GM12878 (cell line): ENCODE measurements at regions not wholly inside any gene's neighbourhood (a gene's known extent, or its start where the extent isn't known, plus 50 kb on each side); places are given as distances from the start of the nearest gene placed in this dataset.
"Not testable (repeated sequence)": the region's sequence is repeated elsewhere in the genome, so short reads cannot be mapped to it uniquely, and the experiment has no call there.

Experiments used
- ATAC-seq: fragments of 200-7000 bp; cut with Tn5 transposase; 3 replicates; pipeline ENCODE4 v1.9.1; 2020; ENCODE audit warnings: mild to moderate bottlenecking, moderate library complexity
- BruUV-seq: library from RNA; stranded (reverse); fragments of 400-500 nt; replicated peaks from 2 replicates; lab custom pipeline; 2021; lab: Mats Ljungman, UMichigan
- CTCF ChIA-PET: fragments of 300-600 bp; sonication (Branson Sonifier 250); formaldehyde crosslinking; extraction: SDS; loops from one replicate; lab custom pipeline; 2021; ENCODE audit warnings: inconsistent platforms; lab: Yijun Ruan, JAX
- POLR2A ChIA-PET: fragments of 350-600 bp; formaldehyde crosslinking; extraction: SDS; loops from one replicate; lab custom pipeline; 2021; ENCODE audit warnings: inconsistent platforms; lab: Charles Lee
- RAD21 ChIA-PET: fragments of 300-600 bp; sonication (Branson Sonifier 250); formaldehyde crosslinking; loops from one replicate; lab custom pipeline; 2023; ENCODE audit warnings: antibody characterized with exemption; ENCODE audit not compliant: unreplicated experiment; lab: Charles Lee
- SMC1A ChIA-PET: fragments of 300-600 bp; sonication (Branson Sonifier 250); formaldehyde crosslinking; loops from one replicate; lab custom pipeline; 2023; ENCODE audit not compliant: unreplicated experiment, uncharacterized antibody; lab: Charles Lee
- DNase-seq: peaks from one replicate; pipeline ENCODE4 v3.0.0-alpha.2; 2011; ENCODE audit warnings: low read depth, low spot score
- FAIRE-seq: peaks from 3 replicates; lab custom pipeline; 2011; peaks lifted over from hg19 to GRCh38; lab: Jason Lieb, UNC
- H2AFZ ChIP-seq: 2 replicates; pipeline ENCODE4 v1.6.0; 2011; ENCODE audit warnings: low read depth, low read length, control low read depth; ENCODE audit not compliant: control insufficient read depth
- H3K27ac ChIP-seq: 2 replicates; pipeline ENCODE4 v1.5.1; 2011; ENCODE audit warnings: control low read depth; ENCODE audit not compliant: control insufficient read depth, insufficient read depth
- H3K27me3 ChIP-seq, 2 experiments: replicated peaks in 1 of 2; 2 replicates each; pipeline versions ENCODE4 v1.6.0 to v1.6.1; 2011; ENCODE audit warnings: low read length in 1 of 2; ENCODE audit not compliant: control insufficient read depth in 2 of 2, insufficient read depth in 2 of 2
- H3K36me3 ChIP-seq, 2 experiments: 2 replicates each; pipeline ENCODE4 v1.5.1; 2011; ENCODE audit warnings: low read length in 1 of 2; ENCODE audit not compliant: control insufficient read depth in 2 of 2, insufficient read depth in 2 of 2
- H3K4me1 ChIP-seq: 2 replicates; pipeline ENCODE4 v1.6.1; 2011; ENCODE audit warnings: mild to moderate bottlenecking, low read length, moderate library complexity, mixed read lengths; ENCODE audit not compliant: control insufficient read depth, insufficient read depth
- H3K4me2 ChIP-seq: 2 replicates; pipeline ENCODE4 v1.6.0; 2011; ENCODE audit warnings: control low read depth; ENCODE audit not compliant: control insufficient read depth, insufficient read depth
- H3K4me3 ChIP-seq: fragments of 200-600 bp; sonication (generic); 2 replicates; pipeline ENCODE4 v1.5.1; 2016
- H3K79me2 ChIP-seq: 2 replicates; pipeline ENCODE4 v1.6.0; 2011; ENCODE audit warnings: low read length; ENCODE audit not compliant: control insufficient read depth, insufficient read depth
- H3K9ac ChIP-seq: 2 replicates; pipeline ENCODE4 v1.8.0; 2011; ENCODE audit warnings: low read length, control low read depth, mixed read lengths; ENCODE audit not compliant: control insufficient read depth, insufficient read depth
- H3K9me3 ChIP-seq: replicated peaks from 3 replicates; pipeline ENCODE4 v1.5.1; 2011; ENCODE audit warnings: mild to moderate bottlenecking, low read length; ENCODE audit not compliant: control insufficient read depth, insufficient read depth
- H4K20me1 ChIP-seq: 2 replicates; pipeline ENCODE4 v1.6.0; 2011; ENCODE audit not compliant: control insufficient read depth, insufficient read depth
- JUNB ChIP-seq: IDR thresholded peaks from 2 replicates; pipeline ENCODE4 v1.6.1; 2016; ENCODE audit warnings: antibody characterized with exemption, mild to moderate bottlenecking
- LARP7 ChIP-seq: fragments of 450-650 bp; IDR thresholded peaks from 2 replicates; pipeline ENCODE4 v1.6.1; 2017; ENCODE audit warnings: mild to moderate bottlenecking
- NFXL1 ChIP-seq: fragments of 450-650 bp; IDR thresholded peaks from 2 replicates; pipeline ENCODE4 v1.6.1; 2017; ENCODE audit warnings: antibody characterized with exemption, mild to moderate bottlenecking, borderline replicate concordance
- PAX5 ChIP-seq: IDR thresholded peaks from 2 replicates; pipeline ENCODE4 v1.6.1; 2011; ENCODE audit warnings: low read depth, low read length, borderline replicate concordance
- SP1 ChIP-seq: IDR thresholded peaks from one replicate; pipeline ENCODE4 v1.6.1; 2011; ENCODE audit warnings: low read depth, low read length
- SPI1 ChIP-seq: IDR thresholded peaks from 2 replicates; pipeline ENCODE4 v1.6.1; 2011; ENCODE audit warnings: low read depth, mild to moderate bottlenecking, low read length, moderate library complexity, borderline replicate concordance; ENCODE audit not compliant: insufficient read depth
- SREBF2 ChIP-seq: IDR thresholded peaks from 2 replicates; pipeline ENCODE4 v1.6.1; 2012; ENCODE audit warnings: mild to moderate bottlenecking, low read length
- TARDBP ChIP-seq: IDR thresholded peaks from 2 replicates; pipeline ENCODE4 v1.6.1; 2016; ENCODE audit warnings: borderline replicate concordance
- WGBS: methylation state at CpG from one replicate; pipeline ENCODE4 v1.1.6; 2016; ENCODE audit warnings: low lambda C conversion rate; ENCODE audit not compliant: insufficient replicate concordance, insufficient coverage; ENCODE audit errors: missing lambda C conversion rate; 5-methylcytosine and 5-hydroxymethylcytosine counted together
- in situ Hi-C: fragments of 300-500 bp; cut with MboI; formaldehyde crosslinking; loops from 9 replicates; pipeline ENCODE4 v1.14.3; 2018; ENCODE audit warnings: mixed read lengths
- intact Hi-C: fragments of 100-400 bp; cut with micrococcal nuclease; formaldehyde crosslinking; loops from one replicate; pipeline ENCODE4 v1.14.2; 2022; ENCODE audit not compliant: unreplicated experiment
- TF ChIP-seq, protein P1 (sequence below): IDR thresholded peaks from 2 replicates; pipeline ENCODE4 v1.6.1; 2012; ENCODE audit warnings: low read depth, low read length, improper control_type of control experiment
- TF ChIP-seq, protein P2 (sequence below): IDR thresholded peaks from 2 replicates; pipeline ENCODE4 v1.6.1; 2012; ENCODE audit warnings: low read length, inconsistent platforms
- TF ChIP-seq, protein P3 (sequence below): IDR thresholded peaks from 2 replicates; pipeline ENCODE4 v1.6.1; 2011; ENCODE audit warnings: borderline replicate concordance, low read depth, mild to moderate bottlenecking, moderate library complexity, mixed read lengths, low read length; ENCODE audit not compliant: insufficient read depth; ENCODE audit errors: extremely low read length

DNA sequence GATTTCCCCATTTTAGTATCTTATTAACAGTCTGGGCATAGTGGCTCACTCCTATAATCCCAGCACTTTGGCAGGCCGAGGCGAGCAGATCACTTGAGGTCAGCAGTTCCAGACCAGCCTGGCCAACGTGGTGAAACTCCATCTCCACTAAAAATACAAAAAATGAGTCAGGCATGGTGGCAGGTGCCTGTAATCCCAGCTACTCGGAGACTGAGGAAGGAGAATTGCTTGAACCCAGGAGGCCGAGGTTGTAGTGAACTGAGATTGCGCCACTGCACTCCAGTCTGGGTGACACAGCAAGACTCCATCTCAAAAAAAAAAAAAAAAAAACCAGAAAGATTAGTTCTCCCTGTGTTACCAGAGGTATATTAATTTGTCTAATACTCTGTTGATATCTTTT lies 52.3 kb upstream of the NSUN7 start:
- ATAC-seq, H3K4me2 ChIP-seq, H3K9ac ChIP-seq, H3K4me1 ChIP-seq, H4K20me1 ChIP-seq, H3K9me3 ChIP-seq, FAIRE-seq, H3K36me3 ChIP-seq, H2AFZ ChIP-seq, intact Hi-C loops, H3K4me3 ChIP-seq, H3K27ac ChIP-seq, DNase-seq, BruUV-seq, CTCF ChIA-PET, SMC1A ChIA-PET, RAD21 ChIA-PET, H3K79me2 ChIP-seq, H3K27me3 ChIP-seq, in situ Hi-C loops: not testable (repeated sequence)
- POLR2A ChIA-PET = interaction anchor here (0.6 kb wide), 1 partner anchor 387 kb away, joined by 6 read pairs; no protein-coding TSS in a partner anchor
- WGBS = 76% methylated on average over 6 of the region's 6 CpGs

DNA sequence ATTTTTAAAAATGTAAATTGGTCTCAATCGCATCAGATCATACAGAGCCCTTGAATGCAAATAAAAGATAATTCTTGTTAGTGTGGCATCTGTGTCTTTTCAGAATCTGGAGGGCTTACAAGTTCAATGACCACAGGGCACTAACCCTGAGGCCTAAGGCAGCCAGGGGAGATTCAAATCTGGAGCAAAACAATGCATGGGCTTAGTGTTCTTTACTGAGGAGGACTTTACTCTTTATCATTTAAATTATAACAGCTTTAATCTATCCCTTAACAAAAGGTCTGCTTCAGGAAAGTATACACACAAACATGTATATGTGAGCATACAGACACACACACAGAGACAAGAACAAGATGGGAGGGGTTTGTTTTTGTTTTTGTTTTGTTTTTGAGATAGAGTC lies 51.0 kb upstream of the NSUN7 start:
- BruUV-seq = no TSS peak
- Histone ChIP-seq H3K4me2 (no peak overlapping the region), H3K79me2 (no peaks in the 10 kb centered on the region), H3K9ac (no peak overlapping the region), H3K27ac (no peak overlapping the region), H3K4me1 (peaks cover 5% of the 10 kb centered on the region), H2AFZ (no peak overlapping the region), H3K9me3 (no peaks in the 10 kb centered on the region), H3K4me3 (no peak overlapping the region), H3K36me3 (no peaks in the 10 kb centered on the region), H3K27me3 (no peaks in the 10 kb centered on the region), H4K20me1 (no peaks in the 10 kb centered on the region)
- no peak for DNase-seq
- WGBS = 86% methylated on average over 1 of the region's 1 CpG
- in situ Hi-C loops = no loop called here
- no peak for TF ChIP-seq JUNB
- TF ChIP-seq, protein P1, sequence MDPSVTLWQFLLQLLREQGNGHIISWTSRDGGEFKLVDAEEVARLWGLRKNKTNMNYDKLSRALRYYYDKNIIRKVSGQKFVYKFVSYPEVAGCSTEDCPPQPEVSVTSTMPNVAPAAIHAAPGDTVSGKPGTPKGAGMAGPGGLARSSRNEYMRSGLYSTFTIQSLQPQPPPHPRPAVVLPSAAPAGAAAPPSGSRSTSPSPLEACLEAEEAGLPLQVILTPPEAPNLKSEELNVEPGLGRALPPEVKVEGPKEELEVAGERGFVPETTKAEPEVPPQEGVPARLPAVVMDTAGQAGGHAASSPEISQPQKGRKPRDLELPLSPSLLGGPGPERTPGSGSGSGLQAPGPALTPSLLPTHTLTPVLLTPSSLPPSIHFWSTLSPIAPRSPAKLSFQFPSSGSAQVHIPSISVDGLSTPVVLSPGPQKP = no peak
- TF ChIP-seq PAX5 = no peak
- TF ChIP-seq TARDBP = no peak
- TF ChIP-seq LARP7 = no peak
- TF ChIP-seq, protein P2, sequence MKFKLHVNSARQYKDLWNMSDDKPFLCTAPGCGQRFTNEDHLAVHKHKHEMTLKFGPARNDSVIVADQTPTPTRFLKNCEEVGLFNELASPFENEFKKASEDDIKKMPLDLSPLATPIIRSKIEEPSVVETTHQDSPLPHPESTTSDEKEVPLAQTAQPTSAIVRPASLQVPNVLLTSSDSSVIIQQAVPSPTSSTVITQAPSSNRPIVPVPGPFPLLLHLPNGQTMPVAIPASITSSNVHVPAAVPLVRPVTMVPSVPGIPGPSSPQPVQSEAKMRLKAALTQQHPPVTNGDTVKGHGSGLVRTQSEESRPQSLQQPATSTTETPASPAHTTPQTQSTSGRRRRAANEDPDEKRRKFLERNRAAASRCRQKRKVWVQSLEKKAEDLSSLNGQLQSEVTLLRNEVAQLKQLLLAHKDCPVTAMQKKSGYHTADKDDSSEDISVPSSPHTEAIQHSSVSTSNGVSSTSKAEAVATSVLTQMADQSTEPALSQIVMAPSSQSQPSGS = no peak
- no peak for TF ChIP-seq NFXL1
- TF ChIP-seq, protein P3, sequence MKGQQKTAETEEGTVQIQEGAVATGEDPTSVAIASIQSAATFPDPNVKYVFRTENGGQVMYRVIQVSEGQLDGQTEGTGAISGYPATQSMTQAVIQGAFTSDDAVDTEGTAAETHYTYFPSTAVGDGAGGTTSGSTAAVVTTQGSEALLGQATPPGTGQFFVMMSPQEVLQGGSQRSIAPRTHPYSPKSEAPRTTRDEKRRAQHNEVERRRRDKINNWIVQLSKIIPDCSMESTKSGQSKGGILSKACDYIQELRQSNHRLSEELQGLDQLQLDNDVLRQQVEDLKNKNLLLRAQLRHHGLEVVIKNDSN = no peak
- TF ChIP-seq SREBF2 = no peak
- no peak for TF ChIP-seq SP1
- TF ChIP-seq SPI1 = no peak
- SMC1A ChIA-PET = interaction anchor here (1.3 to 3.4 kb wide), 2 partner anchors 14 to 19 kb away, joined by 3 to 11 read pairs; no protein-coding TSS in a partner anchor
- RAD21 ChIA-PET = no interaction called here
- no peak for ATAC-seq
- CTCF ChIA-PET = interaction anchor here (0.8 kb wide), 1 partner anchor 389 kb away, joined by 3 read pairs; no protein-coding TSS in a partner anchor
- POLR2A ChIA-PET = no interaction called here
- no peak for FAIRE-seq
- intact Hi-C loops = no loop called here
